Natural killer cell (primary cell): ENCODE measurements at regions not wholly inside any gene's neighbourhood (a gene's known extent, or its start where the extent isn't known, plus 50 kb on each side); places are given as distances from the start of the nearest gene placed in this dataset.

ENCODE experiments used
- ATAC-seq, 3 donors: fragments of 150-1000 bp in 2 of 3; fragments of 200-7000 bp in 1 of 3; cut with Tn5 transposase; 1 replicate in 1 of 3; 2 replicates in 2 of 3; pipeline ENCODE4 v1.10.0; 2021; ENCODE audit warnings: mild to moderate bottlenecking in 2 of 3, moderate library complexity in 2 of 3
- DNase-seq, 2 donors: peaks; one replicate each; pipeline versions ENCODE4 v3.0.0 to v3.0.0-alpha.2; 2013 to 2021; ENCODE audit warnings: mixed read lengths in 1 of 2
- H3K27ac ChIP-seq: one replicate; pipeline ENCODE4 v1.5.1; 2013; ENCODE audit warnings: mild to moderate bottlenecking, low read length
- H3K27me3 ChIP-seq: one replicate; pipeline ENCODE4 v1.6.1; 2013; ENCODE audit warnings: low read length; ENCODE audit not compliant: control insufficient read depth, insufficient read depth
- H3K36me3 ChIP-seq: one replicate; pipeline ENCODE4 v1.6.1; 2013; ENCODE audit warnings: low read length; ENCODE audit not compliant: control insufficient read depth, insufficient read depth
- H3K4me1 ChIP-seq: one replicate; pipeline ENCODE4 v1.6.1; 2013; ENCODE audit warnings: low read length; ENCODE audit not compliant: control insufficient read depth, insufficient read depth
- H3K4me3 ChIP-seq: one replicate; pipeline ENCODE4 v1.5.1; 2013; ENCODE audit warnings: low read length
- H3K9me3 ChIP-seq: one replicate; pipeline ENCODE4 v1.6.1; 2013; ENCODE audit warnings: low read length; ENCODE audit not compliant: control insufficient read depth, insufficient read depth
- H3K27ac Mint-ChIP-seq, 2 donors: one replicate each; pipeline ENCODE4 v1.8.0; 2022; ENCODE audit warnings: mild to moderate bottlenecking in 2 of 2, mixed read lengths in 2 of 2, moderate library complexity in 1 of 2
- H3K27me3 Mint-ChIP-seq, 2 donors: one replicate each; pipeline ENCODE4 v1.8.0; 2022; ENCODE audit warnings: low read depth in 2 of 2, mixed read lengths in 2 of 2
- H3K36me3 Mint-ChIP-seq: one replicate; pipeline ENCODE4 v1.8.0; 2022; ENCODE audit warnings: mixed read lengths
- H3K4me1 Mint-ChIP-seq, 2 donors: one replicate each; pipeline ENCODE4 v1.8.0; 2022; ENCODE audit warnings: mixed read lengths in 2 of 2
- H3K4me3 Mint-ChIP-seq: one replicate; pipeline ENCODE4 v1.8.0; 2022; ENCODE audit warnings: mild to moderate bottlenecking, moderate library complexity, mixed read lengths
- H3K9me3 Mint-ChIP-seq, 2 donors: one replicate each; pipeline ENCODE4 v1.8.0; 2022; ENCODE audit warnings: mixed read lengths in 2 of 2
- CTCF ChIP-seq: fragments of 200-600 bp; IDR thresholded peaks from one replicate; pipeline ENCODE4 v1.8.0; 2022; ENCODE audit warnings: antibody characterized with exemption
- WGBS: methylation state at CpG from one replicate; pipeline ENCODE4 v1.1.7; 2013; ENCODE audit warnings: missing lambda C conversion rate; ENCODE audit not compliant: insufficient coverage; 5-methylcytosine and 5-hydroxymethylcytosine counted together
- intact Hi-C: fragments of 100-400 bp; cut with micrococcal nuclease; formaldehyde crosslinking; loops from one replicate; pipeline ENCODE4 v1.14.2; 2022

GRCh38 chr13:105033999-105034398, 1501.5 kb downstream of the EFNB2 start:
- DNase-seq (no peak), ATAC-seq (no peak)
- Histone ChIP-seq H3K4me3 (no peak overlapping the region), H3K4me1 (no peaks in the 10 kb centered on the region), H3K9me3 (no peaks in the 10 kb centered on the region), H3K27ac (no peak overlapping the region), H3K36me3 (no peaks in the 10 kb centered on the region), H3K27me3 (no peaks in the 10 kb centered on the region)
- Mint-ChIP-seq H3K27me3 (no peaks in the 10 kb centered on the region), H3K36me3 (no peaks in the 10 kb centered on the region), H3K4me1 (no peaks in the 10 kb centered on the region), H3K9me3 (peaks cover 0 to 2% of the 10 kb centered on the region in 2 donors), H3K4me3 (no peak overlapping the region), H3K27ac (no peak overlapping the region)
- 86% methylated on average over 2 of the region's 2 CpGs for WGBS
- TF ChIP-seq CTCF: no peak
- intact Hi-C loops: no loop called here

- H3K4me1 Mint-ChIP-seq: no peaks in the 10 kb centered on the region
- intact Hi-C loops: no loop called here
- no peak for TF ChIP-seq CTCF
- WGBS: 89% methylated on average over 4 of the region's 5 CpGs
- no peak overlapping the region for H3K4me3 Mint-ChIP-seq
- H3K36me3 Mint-ChIP-seq: no peaks in the 10 kb centered on the region
- no peaks in the 10 kb centered on the region for H3K9me3 ChIP-seq
- DNase-seq: no peak
- no peak overlapping the region for H3K27ac Mint-ChIP-seq
- H3K4me3 ChIP-seq: no peak overlapping the region
- no peaks in the 10 kb centered on the region for H3K27me3 Mint-ChIP-seq
- peaks cover 0 to 2% of the 10 kb centered on the region in 2 donors for H3K9me3 Mint-ChIP-seq
- no peak for ATAC-seq
- no peaks in the 10 kb centered on the region for H3K36me3 ChIP-seq
- H3K27me3 ChIP-seq: no peaks in the 10 kb centered on the region
- H3K4me1 ChIP-seq: no peaks in the 10 kb centered on the region
- no peak overlapping the region for H3K27ac ChIP-seq
Measured at GRCh38 chr13:105031306-105031705, 1504.2 kb downstream of the EFNB2 start.

- intact Hi-C loops: no loop called here
- Mint-ChIP-seq H3K9me3 (peaks cover 0 to 2% of the 10 kb centered on the region in 2 donors), H3K27ac (no peak overlapping the region), H3K4me1 (no peaks in the 10 kb centered on the region), H3K4me3 (no peak overlapping the region), H3K36me3 (no peaks in the 10 kb centered on the region), H3K27me3 (no peaks in the 10 kb centered on the region)
- H3K4me3 ChIP-seq: no peak overlapping the region
- H3K36me3 ChIP-seq: no peaks in the 10 kb centered on the region
- TF ChIP-seq CTCF: no peak
- H3K4me1 ChIP-seq: no peaks in the 10 kb centered on the region
- 86% methylated on average over 3 of the region's 3 CpGs for WGBS
- no peaks in the 10 kb centered on the region for H3K27me3 ChIP-seq
- ATAC-seq: no peak
- DNase-seq: no peak
- no peaks in the 10 kb centered on the region for H3K9me3 ChIP-seq
- H3K27ac ChIP-seq: no peak overlapping the region
Measured at GRCh38 chr13:105030851-105031250, 1504.6 kb downstream of the EFNB2 start.

GRCh38 chr13:105019073-105019472, 1516.4 kb downstream of the EFNB2 start:
- no peaks in the 10 kb centered on the region for H3K36me3 Mint-ChIP-seq
- H3K27me3 Mint-ChIP-seq: no peaks in the 10 kb centered on the region
- no peaks in the 10 kb centered on the region for H3K4me1 Mint-ChIP-seq
- DNase-seq (no peak), ATAC-seq (no peak)
- TF ChIP-seq CTCF: no peak
- H3K27ac Mint-ChIP-seq: no peak overlapping the region
- Histone ChIP-seq H3K36me3 (no peaks in the 10 kb centered on the region), H3K4me1 (no peaks in the 10 kb centered on the region), H3K4me3 (no peak overlapping the region), H3K9me3 (no peaks in the 10 kb centered on the region), H3K27ac (no peak overlapping the region), H3K27me3 (no peaks in the 10 kb centered on the region)
- intact Hi-C loops: no loop called here
- no peaks in the 10 kb centered on the region for H3K9me3 Mint-ChIP-seq
- WGBS: 91% methylated on average over 4 of the region's 8 CpGs
- H3K4me3 Mint-ChIP-seq: no peak overlapping the region
